HG02981 (cell line): ENCODE measurements at regions not wholly inside any gene's neighbourhood (a gene's known extent, or its start where the extent isn't known, plus 50 kb on each side); places are given as distances from the start of the nearest gene placed in this dataset.

Source experiments
- ATAC-seq: cut with Tn5 transposase; IDR thresholded peaks from one replicate; pipeline ENCODE4 v1.9.1; 2021; ENCODE audit warnings: mild to moderate bottlenecking, moderate library complexity; ENCODE audit not compliant: unreplicated experiment

- ATAC-seq = no peak
Observed at GRCh38 chr12:74794522-74794921, 256.9 kb downstream of the ATXN7L3B start.

DNA sequence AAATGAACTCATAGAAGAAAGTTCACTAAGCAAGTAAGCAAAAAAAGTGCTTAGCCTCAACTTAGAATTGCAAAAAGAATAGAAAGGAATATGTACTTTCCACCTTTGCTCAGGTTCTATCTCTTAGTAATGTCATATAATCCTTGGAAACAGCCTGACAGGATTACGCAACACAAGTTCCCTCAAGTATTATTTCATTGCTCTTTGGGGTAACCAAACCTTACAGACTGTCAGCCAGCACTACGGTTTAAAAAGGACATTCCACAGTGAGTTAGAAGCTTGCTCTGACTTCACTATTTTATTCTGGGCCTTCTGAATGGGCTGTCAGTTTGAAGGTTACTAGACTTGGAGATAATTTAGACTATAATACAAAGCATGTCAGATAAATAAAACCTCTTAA is 264.0 kb downstream of the ATXN7L3B start:
- no peak for ATAC-seq

GRCh38 chr12:74816398-74817175 is 279.0 kb downstream of the ATXN7L3B start:
- ATAC-seq = no peak

- no peak for ATAC-seq
Observed at GRCh38 chr12:74817499-74817898, 279.9 kb downstream of the ATXN7L3B start.

DNA sequence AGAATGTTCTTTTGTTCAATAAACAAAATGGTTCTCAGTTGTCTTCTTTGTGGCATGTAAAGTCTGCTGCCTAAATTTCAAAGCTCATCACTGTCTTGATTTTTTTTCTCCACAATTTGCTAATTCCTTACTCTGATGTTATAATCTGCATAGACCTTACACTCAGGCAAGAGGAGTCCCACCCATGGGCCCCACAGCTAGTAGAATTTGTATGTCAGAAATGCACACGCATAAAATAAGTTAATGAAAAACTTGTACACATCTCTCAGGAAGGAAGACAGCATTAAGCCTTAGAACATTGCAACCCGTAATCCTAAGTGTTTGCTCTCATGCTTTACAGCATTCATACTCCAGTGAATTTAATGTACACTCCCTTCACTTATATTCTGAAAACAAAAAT is 280.8 kb downstream of the ATXN7L3B start:
- no peak for ATAC-seq

GRCh38 chr12:74820324-74820723 is 282.7 kb downstream of the ATXN7L3B start:
- no peak for ATAC-seq

DNA sequence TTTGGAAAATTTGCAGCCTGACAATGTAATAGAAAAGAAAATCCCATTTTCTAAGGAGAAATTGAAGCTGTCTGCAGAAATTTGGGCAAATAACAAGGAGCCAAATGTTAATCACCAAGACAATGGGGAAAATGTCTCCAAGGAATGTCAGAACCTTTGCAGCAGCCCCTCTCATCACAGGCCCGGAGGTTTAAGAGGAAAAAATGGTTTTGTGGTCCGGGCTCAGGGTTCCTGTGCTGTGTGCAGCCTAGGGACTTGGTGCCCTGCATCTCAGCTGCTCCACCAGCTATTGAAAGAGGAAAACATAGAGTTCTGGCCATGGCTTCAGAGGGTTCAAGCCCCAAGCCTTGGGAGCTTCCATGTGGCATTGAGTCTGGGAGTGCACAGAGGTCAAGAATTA is 298.9 kb downstream of the ATXN7L3B start:
- no peak for ATAC-seq

DNA sequence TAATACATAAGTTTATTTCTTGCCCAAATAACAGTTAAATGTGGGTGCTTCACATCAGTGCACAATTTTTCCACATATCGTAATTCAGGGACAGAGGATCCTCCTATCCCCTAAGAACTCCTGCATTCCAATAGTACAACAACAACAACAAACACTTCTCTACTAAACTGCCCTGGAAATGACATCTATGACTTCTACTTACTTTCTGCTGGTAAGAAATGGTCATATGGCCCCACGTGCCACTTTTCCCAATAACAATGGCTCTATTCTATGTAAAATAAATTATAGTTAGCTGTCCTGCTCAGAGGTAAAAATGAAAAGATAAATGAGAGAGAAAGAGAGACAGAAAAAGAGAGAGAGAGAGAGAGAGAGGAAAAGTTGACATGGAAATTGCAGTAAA is 308.5 kb downstream of the ATXN7L3B start:
- ATAC-seq = no peak

DNA sequence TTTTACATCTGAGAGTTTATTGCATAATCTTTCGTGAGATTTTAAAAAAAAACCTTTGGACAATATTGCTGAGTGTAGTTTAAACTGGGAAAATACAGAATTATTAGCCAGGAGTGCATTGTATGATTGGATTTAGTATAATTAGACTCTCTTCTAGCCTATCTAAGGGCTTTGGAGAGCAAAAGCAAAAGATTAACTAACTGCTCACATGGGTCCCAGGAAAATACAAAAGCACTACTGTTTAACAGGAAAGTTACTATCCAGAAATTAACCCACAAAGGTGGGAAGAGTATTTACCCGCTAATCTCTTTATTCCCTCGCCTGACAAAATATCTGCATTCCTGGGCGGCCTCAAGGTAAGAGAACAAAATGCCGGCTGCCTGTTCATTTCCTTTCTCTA is 309.5 kb downstream of the ATXN7L3B start:
- ATAC-seq = no peak

- no peak for ATAC-seq
Observed at GRCh38 chr12:74848006-74848405, 310.4 kb downstream of the ATXN7L3B start.

DNA sequence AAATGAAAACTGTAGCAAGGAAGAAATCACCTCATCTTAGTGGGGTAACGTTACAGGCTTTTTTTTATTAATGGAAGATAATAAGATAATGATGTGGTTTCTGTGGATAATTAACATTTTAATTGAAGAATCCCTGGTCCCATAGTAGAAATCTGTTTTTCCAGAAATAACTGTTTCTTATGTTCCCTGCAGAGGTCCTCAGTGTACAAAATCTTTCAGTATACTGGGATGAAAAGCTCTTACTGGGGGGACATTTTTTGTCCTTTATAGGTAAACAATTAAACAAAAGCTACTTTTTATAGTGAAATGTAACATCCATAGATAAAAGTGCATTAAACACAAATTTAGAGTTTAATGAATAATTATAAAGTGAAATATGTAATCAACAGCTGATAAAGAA is 312.2 kb downstream of the ATXN7L3B start:
- no peak for ATAC-seq

DNA sequence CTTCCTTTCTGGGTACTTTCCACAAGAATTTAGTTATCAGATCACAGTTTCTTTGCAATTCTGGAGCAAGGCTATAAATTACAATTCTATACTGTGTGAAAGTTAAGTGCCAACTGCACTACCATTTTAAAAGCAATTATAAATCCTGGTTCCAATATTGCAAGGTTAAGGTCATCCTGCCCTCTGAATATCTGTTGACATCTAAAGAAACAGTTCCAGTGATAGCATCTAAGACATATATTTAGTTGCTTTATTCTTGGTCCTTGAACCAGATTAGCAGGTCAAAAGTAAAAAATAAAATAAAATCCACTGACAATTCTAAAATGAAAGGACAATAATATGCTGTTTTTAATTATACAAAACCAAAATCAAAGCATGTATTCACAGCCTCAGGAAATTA is 334.2 kb downstream of the ATXN7L3B start:
- ATAC-seq = no peak

DNA sequence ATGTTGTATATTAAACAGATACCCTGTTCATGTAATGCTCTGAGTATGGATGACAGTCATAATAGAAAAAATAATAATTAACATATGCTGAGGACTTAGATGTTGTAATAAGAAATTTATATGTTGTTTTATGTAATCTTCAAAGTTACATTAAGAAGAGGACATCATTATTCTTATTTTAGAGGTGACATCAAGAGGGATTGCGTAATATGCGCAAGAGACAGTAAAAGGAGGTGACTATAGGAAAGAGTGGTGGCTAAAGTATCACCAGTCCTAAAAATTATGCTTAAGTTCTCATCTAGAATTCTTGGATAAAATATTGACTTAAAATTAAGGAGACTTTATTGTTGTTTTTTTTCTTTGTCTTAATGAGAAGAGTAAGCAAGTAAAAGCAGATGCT is 323.9 kb downstream of the KCNC2 start:
- no peak for ATAC-seq

GRCh38 chr12:74889073-74889472 is 320.6 kb downstream of the KCNC2 start:
- ATAC-seq = no peak

DNA sequence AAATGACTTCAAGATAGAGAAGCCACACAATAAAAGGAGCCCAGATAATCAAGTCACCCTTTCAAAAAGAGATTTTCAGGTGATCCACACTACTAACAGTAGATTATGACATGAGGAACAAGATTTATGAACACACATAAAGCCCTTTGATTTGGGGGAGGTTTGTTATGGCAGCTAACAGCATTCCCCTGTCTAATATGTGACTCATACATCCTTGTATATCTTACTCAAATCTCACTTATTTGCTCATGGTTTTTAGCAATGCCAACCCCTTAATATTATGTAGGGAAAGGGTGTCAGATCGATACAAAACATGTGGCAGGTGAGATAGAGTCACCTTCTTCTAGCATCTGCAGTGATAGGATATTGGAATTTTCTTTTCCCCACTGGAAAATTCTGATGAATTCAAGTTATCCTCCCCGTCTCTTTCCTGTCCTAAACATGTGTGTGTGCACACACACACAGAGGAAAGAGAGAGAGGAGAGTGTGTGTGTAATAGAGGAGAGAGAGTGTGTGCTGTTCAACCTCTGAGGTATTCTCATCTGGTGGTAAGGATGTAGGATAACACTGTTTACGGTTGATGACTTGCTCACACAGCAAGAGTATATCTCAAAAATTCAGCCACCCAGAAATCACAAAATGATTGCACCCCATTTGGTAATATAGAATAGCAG is 319.9 kb downstream of the KCNC2 start:
- ATAC-seq = peak; percentile 52

- peak; percentile 91 for ATAC-seq
Observed at GRCh38 chr12:74890237-74890599, 319.4 kb downstream of the KCNC2 start.

DNA sequence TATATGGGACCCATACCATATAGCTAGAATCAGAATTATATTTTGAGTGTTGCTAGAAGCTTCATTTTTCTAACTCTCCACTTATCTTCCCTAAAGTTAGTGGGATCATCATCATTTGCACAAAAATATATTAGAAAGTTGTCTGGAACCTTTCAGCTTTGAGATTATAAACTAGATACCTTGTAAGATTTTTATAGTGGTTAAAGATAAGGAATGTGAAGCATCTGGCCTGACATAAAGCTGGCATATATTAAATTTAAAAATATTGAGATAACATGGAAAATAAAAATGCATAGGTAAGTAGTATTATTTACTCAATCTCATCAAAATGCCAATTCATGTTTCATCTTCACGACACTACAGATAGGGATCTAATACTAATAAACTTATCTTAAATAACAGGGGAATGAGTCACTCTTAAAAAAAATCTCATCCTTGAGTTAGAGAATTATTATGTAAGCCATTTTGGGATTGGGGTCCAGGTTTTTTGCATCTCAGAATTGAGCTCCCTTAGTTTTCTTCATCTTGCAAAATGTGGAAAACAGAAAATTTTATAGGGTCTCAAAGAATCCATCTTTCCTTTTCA is 318.5 kb downstream of the KCNC2 start:
- ATAC-seq = no peak

GRCh38 chr12:74892057-74892633 is 317.5 kb downstream of the KCNC2 start:
- ATAC-seq = no peak

DNA sequence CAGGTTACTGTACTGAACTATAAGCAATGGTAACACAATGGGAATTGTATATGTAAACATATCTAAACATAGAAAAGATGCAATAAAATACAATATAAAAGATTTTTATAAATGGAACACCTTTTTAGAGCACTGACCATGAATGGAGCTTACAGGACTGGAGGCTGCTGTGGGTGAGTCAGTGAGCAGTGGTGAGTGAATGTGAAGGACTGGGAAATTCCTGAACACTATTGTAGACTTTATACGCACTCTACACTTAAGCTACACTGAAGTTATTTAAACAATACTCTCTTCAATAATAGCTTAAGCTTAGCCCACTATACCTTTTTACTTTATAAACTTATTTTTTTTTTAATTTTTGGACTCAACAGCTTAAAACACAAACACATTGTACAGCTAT is 313.5 kb downstream of the KCNC2 start:
- no peak for ATAC-seq

DNA sequence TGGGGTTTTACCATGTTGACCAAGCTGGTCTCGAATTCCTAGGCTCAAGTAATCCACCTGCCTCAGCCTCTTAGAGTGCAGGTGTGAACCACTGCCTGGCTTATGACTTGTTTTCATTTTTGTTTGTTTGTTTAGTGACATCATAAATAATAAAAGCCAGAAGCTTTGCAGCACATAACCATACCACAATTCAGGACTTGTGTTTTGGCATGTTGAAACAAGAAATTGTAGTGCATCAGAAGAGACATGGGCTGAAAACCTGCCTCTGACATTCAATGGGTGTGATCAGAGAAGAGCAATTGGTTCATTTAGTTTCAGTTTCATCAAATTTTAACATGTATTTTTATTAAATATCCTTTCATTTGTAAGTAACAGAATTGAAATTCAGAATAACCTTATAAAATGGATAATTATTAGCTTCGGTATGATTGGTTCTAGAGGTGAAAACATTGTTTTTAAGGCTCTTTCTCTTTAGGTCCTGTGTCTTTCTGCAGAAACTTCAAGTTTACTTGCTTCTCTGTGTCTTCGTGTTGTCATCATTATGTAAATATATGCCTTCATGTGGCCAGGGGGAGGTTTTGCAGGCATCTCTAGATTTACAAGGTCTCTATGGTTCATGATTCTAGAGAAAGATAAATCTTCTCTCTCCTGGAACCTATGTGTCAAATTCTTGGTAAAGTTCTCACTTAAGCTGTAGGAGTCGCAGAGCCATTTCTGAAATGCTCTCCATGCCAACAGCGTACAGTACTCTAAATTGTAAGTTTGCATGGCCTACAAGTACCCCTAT is 312.0 kb downstream of the KCNC2 start:
- no peak for ATAC-seq
